GM23338 (cell line): ENCODE measurements at regions not wholly inside any gene's neighbourhood (a gene's known extent, or its start where the extent isn't known, plus 50 kb on each side); places are given as distances from the start of the nearest gene placed in this dataset.

Source experiments
- ATAC-seq: fragments of 200-7000 bp; cut with Tn5 transposase; 3 replicates; pipeline ENCODE4 v1.9.1; 2020
- DNase-seq: peaks from one replicate; pipeline ENCODE4 v3.0.0-alpha.2; 2015; ENCODE audit warnings: low spot score
- H2AFZ ChIP-seq: fragments of 200-600 bp; sonication (generic); 2 replicates; pipeline ENCODE4 v1.8.0; 2016; ENCODE audit warnings: antibody characterized with exemption, mild to moderate bottlenecking, moderate library complexity
- H3F3A ChIP-seq: fragments of 200-600 bp; sonication (generic); replicated peaks from 2 replicates; pipeline ENCODE4 v1.8.0; 2017; ENCODE audit warnings: antibody characterized with exemption, mixed run types, low read depth
- H3K27ac ChIP-seq: fragments of 200-600 bp; sonication (generic); 2 replicates; pipeline ENCODE4 v1.6.1; 2016; ENCODE audit warnings: low read depth
- H3K27me3 ChIP-seq: fragments of 200-600 bp; sonication (generic); 2 replicates; pipeline ENCODE4 v1.8.0; 2016; ENCODE audit warnings: mild to moderate bottlenecking, mixed run types, moderate library complexity; ENCODE audit not compliant: insufficient read depth
- H3K36me3 ChIP-seq: fragments of 200-600 bp; sonication (generic); 2 replicates; pipeline ENCODE4 v1.8.0; 2016; ENCODE audit warnings: mild to moderate bottlenecking; ENCODE audit not compliant: insufficient read depth
- H3K4me1 ChIP-seq: fragments of 200-600 bp; sonication (generic); 2 replicates; pipeline ENCODE4 v1.8.0; 2016; ENCODE audit warnings: mild to moderate bottlenecking, moderate library complexity; ENCODE audit not compliant: insufficient read depth
- H3K4me2 ChIP-seq: fragments of 200-600 bp; sonication (generic); 2 replicates; pipeline ENCODE4 v1.7.1; 2017; ENCODE audit warnings: mixed run types
- H3K4me3 ChIP-seq: fragments of 200-600 bp; sonication (generic); 2 replicates; pipeline ENCODE4 v1.6.1; 2016; ENCODE audit warnings: mixed run types
- H3K79me2 ChIP-seq: fragments of 200-600 bp; sonication (generic); replicated peaks from 2 replicates; pipeline ENCODE4 v1.8.0; 2017; ENCODE audit warnings: mild to moderate bottlenecking; ENCODE audit not compliant: insufficient read depth
- H3K9me2 ChIP-seq: fragments of 200-600 bp; sonication (generic); 2 replicates; pipeline ENCODE4 v1.8.0; 2017; ENCODE audit not compliant: insufficient read depth
- H4K20me1 ChIP-seq: fragments of 200-600 bp; sonication (generic); replicated peaks from 2 replicates; pipeline ENCODE4 v1.8.0; 2017; ENCODE audit warnings: mild to moderate bottlenecking; ENCODE audit not compliant: insufficient read depth
- H3K27ac Mint-ChIP-seq: 2 replicates; pipeline ENCODE4 v1.8.0; 2020; ENCODE audit warnings: inconsistent platforms, mild to moderate bottlenecking, moderate library complexity, mixed read lengths
- H3K27me3 Mint-ChIP-seq: 3 replicates; pipeline ENCODE4 v1.8.0; 2022; ENCODE audit warnings: low read depth, mild to moderate bottlenecking, moderate library complexity, mixed read lengths, inconsistent platforms; ENCODE audit not compliant: insufficient read depth, poor library complexity
- H3K36me3 Mint-ChIP-seq: 3 replicates; pipeline ENCODE4 v1.8.0; 2021; ENCODE audit warnings: low read depth, mild to moderate bottlenecking, inconsistent platforms, moderate library complexity, mixed read lengths
- H3K4me1 Mint-ChIP-seq: 3 replicates; pipeline ENCODE4 v1.8.0; 2020; ENCODE audit warnings: mild to moderate bottlenecking, inconsistent platforms, mixed read lengths
- H3K4me3 Mint-ChIP-seq: 3 replicates; pipeline ENCODE4 v1.8.0; 2021; ENCODE audit warnings: moderate library complexity, mild to moderate bottlenecking, inconsistent platforms, mixed read lengths
- H3K9me3 Mint-ChIP-seq: 3 replicates; pipeline ENCODE4 v1.8.0; 2020; ENCODE audit warnings: moderate library complexity, mild to moderate bottlenecking, inconsistent platforms, mixed read lengths
- CREB1 ChIP-seq: fragments of 250-450 bp; sonication (Bioruptor Pico); IDR thresholded peaks from 2 replicates; pipeline ENCODE4 v1.5.0; 2020; ENCODE audit warnings: low read depth, mild to moderate bottlenecking, moderate library complexity
- CTCF ChIP-seq, 2 experiments: fragments of 200-600 bp in 1 of 2; sonication (generic) in 1 of 2; conservative IDR thresholded peaks; 2 replicates each; pipeline versions ENCODE4 v1.5.1 to v1.6.1; 2016 to 2017; ENCODE audit warnings: antibody characterized with exemption in 2 of 2, low read depth in 2 of 2, mild to moderate bottlenecking in 2 of 2, moderate library complexity in 1 of 2
- EZH2 ChIP-seq: fragments of 200-600 bp; sonication (generic); IDR thresholded peaks from one replicate; pipeline ENCODE4 v1.8.0; 2017; ENCODE audit warnings: antibody characterized with exemption, mild to moderate bottlenecking, low read depth; ENCODE audit not compliant: unreplicated experiment
- EZH2phosphoT487 ChIP-seq: fragments of 200-600 bp; sonication (generic); IDR thresholded peaks from one replicate; pipeline ENCODE4 v1.8.1; 2018; ENCODE audit warnings: antibody characterized with exemption; ENCODE audit not compliant: unreplicated experiment
- JUNB ChIP-seq: IDR thresholded peaks from one replicate; pipeline ENCODE4 v1.6.1; 2016; ENCODE audit warnings: antibody characterized with exemption; ENCODE audit not compliant: unreplicated experiment
- NANOG ChIP-seq: IDR thresholded peaks from 2 replicates; pipeline ENCODE4 v1.6.1; 2016; ENCODE audit warnings: antibody characterized with exemption, borderline replicate concordance
- POLR2AphosphoS5 ChIP-seq: IDR thresholded peaks from 2 replicates; pipeline ENCODE4 v1.6.1; 2016; ENCODE audit warnings: antibody characterized with exemption, low read depth
- STAT1 ChIP-seq: IDR thresholded peaks from one replicate; pipeline ENCODE4 v1.6.1; 2016; ENCODE audit warnings: antibody characterized with exemption; ENCODE audit not compliant: unreplicated experiment
- ZNF114 ChIP-seq: fragments of 250-450 bp; sonication (Bioruptor Pico); IDR thresholded peaks from 2 replicates; pipeline ENCODE4 v1.5.0; 2020; ENCODE audit warnings: mild to moderate bottlenecking, moderate library complexity
- ZNF331 ChIP-seq: fragments of 250-450 bp; sonication (Bioruptor Pico); IDR thresholded peaks from 2 replicates; pipeline ENCODE4 v1.5.0; 2020; ENCODE audit warnings: low read depth, mild to moderate bottlenecking, moderate library complexity
- TF ChIP-seq, protein P1 (sequence below): IDR thresholded peaks from one replicate; pipeline ENCODE4 v1.6.1; 2018; ENCODE audit warnings: antibody characterized with exemption; ENCODE audit not compliant: unreplicated experiment
- TF ChIP-seq, protein P2 (sequence below): IDR thresholded peaks from 2 replicates; pipeline ENCODE4 v1.6.1; 2016; ENCODE audit warnings: antibody characterized with exemption
- TF ChIP-seq, protein P3 (sequence below): fragments of 250-450 bp; sonication (Bioruptor Pico); IDR thresholded peaks from 2 replicates; pipeline ENCODE4 v1.5.0; 2020; ENCODE audit warnings: mild to moderate bottlenecking, moderate library complexity

GRCh38 chr5:98108497-98108896, 665.0 kb upstream of the RGMB start:
- Mint-ChIP-seq H3K4me3 (no peak overlapping the region), H3K4me1 (no peaks in the 10 kb centered on the region), H3K9me3 (peaks cover 10% of the 10 kb centered on the region), H3K27me3 (no peaks in the 10 kb centered on the region), H3K27ac (no peak overlapping the region), H3K36me3 (peaks cover 4% of the 10 kb centered on the region; the same call in 2 of the 3 replicates)
- no peak overlapping the region for H3K27ac ChIP-seq
- no peaks in the 10 kb centered on the region for H3K9me2 ChIP-seq
- H2AFZ ChIP-seq = no peak overlapping the region
- no peaks in the 10 kb centered on the region for H4K20me1 ChIP-seq
- H3K4me1 ChIP-seq = no peaks in the 10 kb centered on the region
- no peak for TF ChIP-seq ZNF114
- no peak for TF ChIP-seq EZH2phosphoT487
- TF ChIP-seq, protein P1, sequence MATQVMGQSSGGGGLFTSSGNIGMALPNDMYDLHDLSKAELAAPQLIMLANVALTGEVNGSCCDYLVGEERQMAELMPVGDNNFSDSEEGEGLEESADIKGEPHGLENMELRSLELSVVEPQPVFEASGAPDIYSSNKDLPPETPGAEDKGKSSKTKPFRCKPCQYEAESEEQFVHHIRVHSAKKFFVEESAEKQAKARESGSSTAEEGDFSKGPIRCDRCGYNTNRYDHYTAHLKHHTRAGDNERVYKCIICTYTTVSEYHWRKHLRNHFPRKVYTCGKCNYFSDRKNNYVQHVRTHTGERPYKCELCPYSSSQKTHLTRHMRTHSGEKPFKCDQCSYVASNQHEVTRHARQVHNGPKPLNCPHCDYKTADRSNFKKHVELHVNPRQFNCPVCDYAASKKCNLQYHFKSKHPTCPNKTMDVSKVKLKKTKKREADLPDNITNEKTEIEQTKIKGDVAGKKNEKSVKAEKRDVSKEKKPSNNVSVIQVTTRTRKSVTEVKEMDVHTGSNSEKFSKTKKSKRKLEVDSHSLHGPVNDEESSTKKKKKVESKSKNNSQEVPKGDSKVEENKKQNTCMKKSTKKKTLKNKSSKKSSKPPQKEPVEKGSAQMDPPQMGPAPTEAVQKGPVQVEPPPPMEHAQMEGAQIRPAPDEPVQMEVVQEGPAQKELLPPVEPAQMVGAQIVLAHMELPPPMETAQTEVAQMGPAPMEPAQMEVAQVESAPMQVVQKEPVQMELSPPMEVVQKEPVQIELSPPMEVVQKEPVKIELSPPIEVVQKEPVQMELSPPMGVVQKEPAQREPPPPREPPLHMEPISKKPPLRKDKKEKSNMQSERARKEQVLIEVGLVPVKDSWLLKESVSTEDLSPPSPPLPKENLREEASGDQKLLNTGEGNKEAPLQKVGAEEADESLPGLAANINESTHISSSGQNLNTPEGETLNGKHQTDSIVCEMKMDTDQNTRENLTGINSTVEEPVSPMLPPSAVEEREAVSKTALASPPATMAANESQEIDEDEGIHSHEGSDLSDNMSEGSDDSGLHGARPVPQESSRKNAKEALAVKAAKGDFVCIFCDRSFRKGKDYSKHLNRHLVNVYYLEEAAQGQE = no peak
- no peak for TF ChIP-seq CREB1 (CRISPR knock-in tag)
- TF ChIP-seq NANOG = no peak
- TF ChIP-seq, protein P2, sequence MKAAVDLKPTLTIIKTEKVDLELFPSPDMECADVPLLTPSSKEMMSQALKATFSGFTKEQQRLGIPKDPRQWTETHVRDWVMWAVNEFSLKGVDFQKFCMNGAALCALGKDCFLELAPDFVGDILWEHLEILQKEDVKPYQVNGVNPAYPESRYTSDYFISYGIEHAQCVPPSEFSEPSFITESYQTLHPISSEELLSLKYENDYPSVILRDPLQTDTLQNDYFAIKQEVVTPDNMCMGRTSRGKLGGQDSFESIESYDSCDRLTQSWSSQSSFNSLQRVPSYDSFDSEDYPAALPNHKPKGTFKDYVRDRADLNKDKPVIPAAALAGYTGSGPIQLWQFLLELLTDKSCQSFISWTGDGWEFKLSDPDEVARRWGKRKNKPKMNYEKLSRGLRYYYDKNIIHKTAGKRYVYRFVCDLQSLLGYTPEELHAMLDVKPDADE = no peak
- TF ChIP-seq ZNF331 (CRISPR knock-in tag) = no peak
- no peak for TF ChIP-seq CTCF (conservative IDR thresholded peaks at IDR 0.05; ENCODE audit: low read depth in 2 of 2)
- TF ChIP-seq, protein P3, sequence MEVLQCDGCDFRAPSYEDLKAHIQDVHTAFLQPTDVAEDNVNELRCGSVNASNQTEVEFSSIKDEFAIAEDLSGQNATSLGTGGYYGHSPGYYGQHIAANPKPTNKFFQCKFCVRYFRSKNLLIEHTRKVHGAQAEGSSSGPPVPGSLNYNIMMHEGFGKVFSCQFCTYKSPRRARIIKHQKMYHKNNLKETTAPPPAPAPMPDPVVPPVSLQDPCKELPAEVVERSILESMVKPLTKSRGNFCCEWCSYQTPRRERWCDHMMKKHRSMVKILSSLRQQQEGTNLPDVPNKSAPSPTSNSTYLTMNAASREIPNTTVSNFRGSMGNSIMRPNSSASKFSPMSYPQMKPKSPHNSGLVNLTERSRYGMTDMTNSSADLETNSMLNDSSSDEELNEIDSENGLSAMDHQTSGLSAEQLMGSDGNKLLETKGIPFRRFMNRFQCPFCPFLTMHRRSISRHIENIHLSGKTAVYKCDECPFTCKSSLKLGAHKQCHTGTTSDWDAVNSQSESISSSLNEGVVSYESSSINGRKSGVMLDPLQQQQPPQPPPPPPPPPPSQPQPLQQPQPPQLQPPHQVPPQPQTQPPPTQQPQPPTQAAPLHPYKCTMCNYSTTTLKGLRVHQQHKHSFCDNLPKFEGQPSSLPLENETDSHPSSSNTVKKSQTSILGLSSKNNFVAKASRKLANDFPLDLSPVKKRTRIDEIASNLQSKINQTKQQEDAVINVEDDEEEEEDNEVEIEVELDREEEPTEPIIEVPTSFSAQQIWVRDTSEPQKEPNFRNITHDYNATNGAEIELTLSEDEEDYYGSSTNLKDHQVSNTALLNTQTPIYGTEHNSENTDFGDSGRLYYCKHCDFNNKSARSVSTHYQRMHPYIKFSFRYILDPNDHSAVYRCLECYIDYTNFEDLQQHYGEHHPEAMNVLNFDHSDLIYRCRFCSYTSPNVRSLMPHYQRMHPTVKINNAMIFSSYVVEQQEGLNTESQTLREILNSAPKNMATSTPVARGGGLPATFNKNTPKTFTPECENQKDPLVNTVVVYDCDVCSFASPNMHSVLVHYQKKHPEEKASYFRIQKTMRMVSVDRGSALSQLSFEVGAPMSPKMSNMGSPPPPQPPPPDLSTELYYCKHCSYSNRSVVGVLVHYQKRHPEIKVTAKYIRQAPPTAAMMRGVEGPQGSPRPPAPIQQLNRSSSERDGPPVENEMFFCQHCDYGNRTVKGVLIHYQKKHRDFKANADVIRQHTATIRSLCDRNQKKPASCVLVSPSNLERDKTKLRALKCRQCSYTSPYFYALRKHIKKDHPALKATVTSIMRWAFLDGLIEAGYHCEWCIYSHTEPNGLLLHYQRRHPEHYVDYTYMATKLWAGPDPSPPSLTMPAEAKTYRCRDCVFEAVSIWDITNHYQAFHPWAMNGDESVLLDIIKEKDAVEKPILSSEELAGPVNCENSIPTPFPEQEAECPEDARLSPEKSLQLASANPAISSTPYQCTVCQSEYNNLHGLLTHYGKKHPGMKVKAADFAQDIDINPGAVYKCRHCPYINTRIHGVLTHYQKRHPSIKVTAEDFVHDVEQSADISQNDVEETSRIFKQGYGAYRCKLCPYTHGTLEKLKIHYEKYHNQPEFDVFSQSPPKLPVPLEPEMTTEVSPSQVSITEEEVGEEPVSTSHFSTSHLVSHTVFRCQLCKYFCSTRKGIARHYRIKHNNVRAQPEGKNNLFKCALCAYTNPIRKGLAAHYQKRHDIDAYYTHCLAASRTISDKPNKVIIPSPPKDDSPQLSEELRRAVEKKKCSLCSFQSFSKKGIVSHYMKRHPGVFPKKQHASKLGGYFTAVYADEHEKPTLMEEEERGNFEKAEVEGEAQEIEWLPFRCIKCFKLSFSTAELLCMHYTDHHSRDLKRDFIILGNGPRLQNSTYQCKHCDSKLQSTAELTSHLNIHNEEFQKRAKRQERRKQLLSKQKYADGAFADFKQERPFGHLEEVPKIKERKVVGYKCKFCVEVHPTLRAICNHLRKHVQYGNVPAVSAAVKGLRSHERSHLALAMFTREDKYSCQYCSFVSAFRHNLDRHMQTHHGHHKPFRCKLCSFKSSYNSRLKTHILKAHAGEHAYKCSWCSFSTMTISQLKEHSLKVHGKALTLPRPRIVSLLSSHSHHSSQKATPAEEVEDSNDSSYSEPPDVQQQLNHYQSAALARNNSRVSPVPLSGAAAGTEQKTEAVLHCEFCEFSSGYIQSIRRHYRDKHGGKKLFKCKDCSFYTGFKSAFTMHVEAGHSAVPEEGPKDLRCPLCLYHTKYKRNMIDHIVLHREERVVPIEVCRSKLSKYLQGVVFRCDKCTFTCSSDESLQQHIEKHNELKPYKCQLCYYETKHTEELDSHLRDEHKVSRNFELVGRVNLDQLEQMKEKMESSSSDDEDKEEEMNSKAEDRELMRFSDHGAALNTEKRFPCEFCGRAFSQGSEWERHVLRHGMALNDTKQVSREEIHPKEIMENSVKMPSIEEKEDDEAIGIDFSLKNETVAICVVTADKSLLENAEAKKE (CRISPR knock-in tag) = no peak
- TF ChIP-seq EZH2 = no peak
- no peak for TF ChIP-seq STAT1
- no peak for TF ChIP-seq JUNB
- no peak for TF ChIP-seq POLR2AphosphoS5
- no peak for ATAC-seq
- no peaks in the 10 kb centered on the region for H3K79me2 ChIP-seq
- no peak overlapping the region for H3K4me3 ChIP-seq
- DNase-seq = no peak
- no peaks in the 10 kb centered on the region for H3K27me3 ChIP-seq
- no peak overlapping the region for H3K4me2 ChIP-seq
- H3F3A ChIP-seq = no peaks in the 10 kb centered on the region
- no peaks in the 10 kb centered on the region for H3K36me3 ChIP-seq
